HG03575 (cell line): ENCODE measurements at regions not wholly inside any gene's neighbourhood (a gene's known extent, or its start where the extent isn't known, plus 50 kb on each side); places are given as distances from the start of the nearest gene placed in this dataset.

ENCODE experiments used
- ATAC-seq: cut with Tn5 transposase; IDR thresholded peaks from one replicate; pipeline ENCODE4 v1.9.1; 2021; ENCODE audit not compliant: unreplicated experiment, insufficient number of reproducible peaks, low FRiP score; ENCODE audit errors: extremely low read depth

- ATAC-seq: no peak
Observed at GRCh38 chr20:24770628-24771541, 178.2 kb upstream of the CST7 start.

- no peak for ATAC-seq
Observed at GRCh38 chr20:24771542-24772061, 177.5 kb upstream of the CST7 start.

- no peak for ATAC-seq
Observed at GRCh38 chr20:24772667-24773066, 176.4 kb upstream of the CST7 start.

- ATAC-seq: no peak
Observed at GRCh38 chr20:24773168-24773567, 175.9 kb upstream of the CST7 start.

- no peak for ATAC-seq
Observed at GRCh38 chr20:24773751-24774201, 175.3 kb upstream of the CST7 start.

- ATAC-seq: no peak
Observed at GRCh38 chr20:24775966-24776365, 173.1 kb upstream of the CST7 start.

GRCh38 chr20:24776755-24777271, 172.3 kb upstream of the CST7 start:
- no peak for ATAC-seq

- no peak for ATAC-seq
Observed at GRCh38 chr20:24777746-24778145, 171.3 kb upstream of the CST7 start.

- no peak for ATAC-seq
Observed at GRCh38 chr20:24778585-24779031, 170.5 kb upstream of the CST7 start.

- no peak for ATAC-seq
Observed at GRCh38 chr20:24779131-24779530, 169.9 kb upstream of the CST7 start.

GRCh38 chr20:24779946-24780345, 169.1 kb upstream of the CST7 start:
- ATAC-seq: no peak

- no peak for ATAC-seq
Observed at GRCh38 chr20:24780674-24781417, 168.2 kb upstream of the CST7 start.

GRCh38 chr20:24781418-24781980, 167.6 kb upstream of the CST7 start:
- ATAC-seq: no peak

- no peak for ATAC-seq
Observed at GRCh38 chr20:24782301-24782700, 166.8 kb upstream of the CST7 start.

- ATAC-seq: no peak
Observed at GRCh38 chr20:24782801-24783630, 166.1 kb upstream of the CST7 start.

GRCh38 chr20:24783631-24784492, 165.2 kb upstream of the CST7 start:
- no peak for ATAC-seq

- ATAC-seq: no peak
Observed at GRCh38 chr20:24784607-24785006, 164.5 kb upstream of the CST7 start.
